Glutamatergic neuron (in vitro differentiated cells): ENCODE measurements at regions not wholly inside any gene's neighbourhood (a gene's known extent, or its start where the extent isn't known, plus 50 kb on each side); places are given as distances from the start of the nearest gene placed in this dataset.

Experiments used
- DNase-seq: peaks from one replicate; pipeline ENCODE4 v3.0.0; 2022
- H3K27ac Mint-ChIP-seq: one replicate; pipeline ENCODE4 v1.8.0; 2020; ENCODE audit warnings: mild to moderate bottlenecking, mixed read lengths, inconsistent platforms; ENCODE audit not compliant: unreplicated experiment
- H3K27me3 Mint-ChIP-seq: one replicate; pipeline ENCODE4 v1.8.0; 2020; ENCODE audit warnings: mild to moderate bottlenecking, moderate library complexity, mixed read lengths, inconsistent platforms; ENCODE audit not compliant: unreplicated experiment
- H3K36me3 Mint-ChIP-seq: one replicate; pipeline ENCODE4 v1.8.0; 2020; ENCODE audit warnings: mild to moderate bottlenecking, mixed read lengths, inconsistent platforms; ENCODE audit not compliant: unreplicated experiment
- H3K4me1 Mint-ChIP-seq: one replicate; pipeline ENCODE4 v1.8.0; 2020; ENCODE audit warnings: mild to moderate bottlenecking, low read depth, mixed read lengths, inconsistent platforms; ENCODE audit not compliant: unreplicated experiment
- H3K4me3 Mint-ChIP-seq: one replicate; pipeline ENCODE4 v1.8.0; 2020; ENCODE audit warnings: mild to moderate bottlenecking, mixed read lengths, inconsistent platforms; ENCODE audit not compliant: unreplicated experiment
- H3K9me3 Mint-ChIP-seq: one replicate; pipeline ENCODE4 v1.8.0; 2020; ENCODE audit warnings: mild to moderate bottlenecking, moderate library complexity, mixed read lengths, inconsistent platforms; ENCODE audit not compliant: unreplicated experiment
- CTCF ChIP-seq: fragments of 200-600 bp; sonication (generic); IDR thresholded peaks from one replicate; pipeline ENCODE4 v1.5.0; 2021; ENCODE audit not compliant: partially characterized antibody, unreplicated experiment

DNA sequence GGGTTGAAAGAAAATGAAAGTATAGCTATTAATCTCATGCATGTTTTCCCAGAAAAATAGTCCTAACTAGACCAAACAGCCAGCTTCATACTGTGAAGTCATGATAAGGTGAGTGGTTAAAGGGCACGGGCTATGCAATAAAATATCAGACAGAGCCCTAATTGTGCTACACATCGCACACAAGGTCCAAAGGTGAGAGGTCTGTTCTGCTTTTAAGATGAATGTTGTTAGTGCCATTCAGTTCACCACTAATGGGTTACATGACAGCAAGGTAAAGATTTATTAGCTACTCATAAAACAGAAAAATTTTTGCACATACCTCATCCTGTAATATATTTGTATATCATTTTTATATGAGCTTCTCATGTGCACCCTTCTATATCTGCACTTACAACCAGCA is 105.0 kb upstream of the STK17B start:
- TF ChIP-seq CTCF, result no peak
- Mint-ChIP-seq H3K4me3 (no peak overlapping the region), H3K27ac (no peak overlapping the region), H3K4me1 (peaks cover 5% of the 10 kb centered on the region), H3K9me3 (no peaks in the 10 kb centered on the region), H3K27me3 (peaks cover 2% of the 10 kb centered on the region), H3K36me3 (peaks cover 14% of the 10 kb centered on the region)
- no peak for DNase-seq

- no peak overlapping the region for H3K4me3 Mint-ChIP-seq
- DNase-seq, result no peak
- peaks cover 5% of the 10 kb centered on the region for H3K4me1 Mint-ChIP-seq
- H3K9me3 Mint-ChIP-seq, result no peaks in the 10 kb centered on the region
- peaks cover 14% of the 10 kb centered on the region for H3K36me3 Mint-ChIP-seq
- no peak overlapping the region for H3K27ac Mint-ChIP-seq
- H3K27me3 Mint-ChIP-seq, result peaks cover 2% of the 10 kb centered on the region
- TF ChIP-seq CTCF, result peak; percentile 14
Measured at GRCh38 chr2:196277002-196277401, 105.6 kb upstream of the STK17B start.

DNA sequence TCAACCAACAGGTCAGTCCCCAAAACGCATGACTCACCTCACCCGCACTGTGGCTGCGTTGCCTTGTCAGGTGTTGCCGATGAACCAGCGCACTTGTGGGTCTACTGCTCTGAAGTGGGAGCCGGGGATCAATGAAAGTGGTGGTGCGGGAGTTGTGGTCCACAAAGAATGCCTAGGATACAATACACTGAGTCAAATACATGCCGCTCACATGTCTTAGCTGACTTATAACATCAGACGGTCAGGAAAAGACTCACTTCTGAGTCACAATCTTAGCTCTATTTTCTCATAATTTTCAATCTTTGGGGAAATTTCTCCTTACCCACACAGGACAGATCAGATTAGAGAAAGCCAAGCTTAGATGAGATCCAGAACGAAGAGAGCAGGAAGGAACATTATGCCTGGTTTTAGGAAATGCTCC is 107.1 kb upstream of the STK17B start:
- no peak overlapping the region for H3K4me3 Mint-ChIP-seq
- peaks cover 2% of the 10 kb centered on the region for H3K27me3 Mint-ChIP-seq
- no peak for DNase-seq
- peaks cover 14% of the 10 kb centered on the region for H3K36me3 Mint-ChIP-seq
- peaks cover 5% of the 10 kb centered on the region for H3K4me1 Mint-ChIP-seq
- no peak overlapping the region for H3K27ac Mint-ChIP-seq
- H3K9me3 Mint-ChIP-seq, result peaks cover 2% of the 10 kb centered on the region
- no peak for TF ChIP-seq CTCF

GRCh38 chr2:196279541-196279940 is 108.2 kb upstream of the STK17B start:
- no peak for TF ChIP-seq CTCF
- peaks cover 4% of the 10 kb centered on the region for H3K9me3 Mint-ChIP-seq
- H3K27me3 Mint-ChIP-seq, result peaks cover 2% of the 10 kb centered on the region
- H3K4me1 Mint-ChIP-seq, result peaks cover 5% of the 10 kb centered on the region
- H3K4me3 Mint-ChIP-seq, result no peak overlapping the region
- DNase-seq, result no peak
- H3K27ac Mint-ChIP-seq, result no peak overlapping the region
- peaks cover 14% of the 10 kb centered on the region for H3K36me3 Mint-ChIP-seq

DNA sequence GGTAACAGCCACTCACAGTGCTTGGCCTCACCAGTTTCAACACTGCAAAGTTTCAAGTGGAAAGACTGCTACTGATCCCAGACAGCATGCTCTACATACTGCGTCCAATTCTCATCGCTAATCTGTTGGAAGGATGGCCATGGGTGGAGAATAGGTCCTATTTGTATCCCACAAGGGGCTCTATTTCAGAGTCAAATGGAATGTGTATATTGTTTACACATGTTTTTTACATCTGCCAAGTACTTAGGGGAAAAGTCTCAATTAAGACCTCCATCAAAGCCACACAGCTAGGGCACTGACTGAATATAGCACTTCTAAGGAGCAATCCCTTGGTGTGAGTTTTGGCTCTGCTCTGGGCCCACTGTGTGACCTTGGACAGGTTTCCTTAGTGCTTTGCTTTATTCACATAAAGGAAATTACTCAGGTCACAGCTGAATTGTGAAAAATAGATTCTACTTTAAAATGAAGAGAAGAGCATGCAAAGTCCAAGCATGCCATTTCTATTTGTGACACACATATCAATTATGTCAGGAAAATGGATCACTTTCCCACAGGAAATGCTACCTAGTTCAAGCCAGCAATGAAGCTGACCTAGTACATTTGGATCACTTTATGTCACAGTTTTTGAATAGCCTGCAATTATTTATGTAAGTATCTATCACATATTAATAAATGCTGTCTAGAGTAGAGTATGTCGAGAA is 112.9 kb upstream of the STK17B start:
- peaks cover 4% of the 10 kb centered on the region for H3K9me3 Mint-ChIP-seq
- TF ChIP-seq CTCF, result no peak
- peaks cover 5% of the 10 kb centered on the region for H3K36me3 Mint-ChIP-seq
- no peaks in the 10 kb centered on the region for H3K27me3 Mint-ChIP-seq
- DNase-seq, result no peak
- no peaks in the 10 kb centered on the region for H3K4me1 Mint-ChIP-seq
- no peak overlapping the region for H3K4me3 Mint-ChIP-seq
- no peak overlapping the region for H3K27ac Mint-ChIP-seq
